Femur (tissue), 1 donor: ENCODE measurements at regions not wholly inside any gene's neighbourhood (a gene's known extent, or its start where the extent isn't known, plus 50 kb on each side); places are given as distances from the start of the nearest gene placed in this dataset.
"Not testable (repeated sequence)": the region's sequence is repeated elsewhere in the genome, so short reads cannot be mapped to it uniquely, and the experiment has no call there.

ENCODE experiments used
- DNase-seq: peaks from one replicate; pipeline ENCODE4 v3.0.0-alpha.2; 2017

DNA sequence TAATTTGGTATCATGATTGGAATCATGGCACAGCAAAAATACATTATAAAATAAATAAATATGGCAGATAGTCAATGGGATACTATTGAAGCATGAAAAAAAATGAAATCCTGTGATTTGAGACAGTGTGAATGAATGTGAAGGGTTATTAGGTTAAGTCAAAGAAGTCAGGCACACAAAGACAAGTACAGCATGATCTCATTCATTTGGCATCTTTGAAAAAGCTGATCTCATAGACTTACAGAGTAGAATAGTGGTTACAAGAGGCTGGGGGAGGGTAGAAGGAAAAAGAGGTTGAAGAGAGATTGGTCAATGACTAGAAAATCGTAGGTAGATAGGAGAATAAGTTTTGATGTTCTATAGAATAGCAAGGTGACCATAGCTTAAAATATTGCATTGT, 295.1 kb upstream of the SLITRK5 start:
- DNase-seq: no peak

DNA sequence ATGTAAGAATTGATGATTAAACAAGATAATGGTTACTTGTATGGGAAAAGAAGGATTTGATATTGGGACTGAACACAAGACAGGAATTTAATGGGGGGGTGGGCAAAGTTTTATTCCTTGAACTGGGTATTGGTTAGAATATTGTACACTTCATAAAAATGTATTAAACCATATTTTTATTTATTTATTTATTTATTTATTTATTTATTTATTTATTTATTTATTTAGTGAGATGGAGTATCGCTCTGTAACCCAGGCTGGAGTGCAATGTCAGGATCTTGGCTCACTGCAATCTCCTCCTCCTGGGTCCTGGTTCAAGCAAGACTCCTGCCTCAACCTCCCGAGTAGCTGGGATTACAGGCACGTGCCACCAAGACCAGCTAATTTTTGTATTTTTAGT, 287.1 kb upstream of the SLITRK5 start:
- no peak for DNase-seq

- DNase-seq: no peak
Measured at GRCh38 chr13:87393358-87393757, 277.8 kb upstream of the SLITRK5 start.

GRCh38 chr13:87398047-87398446, 273.1 kb upstream of the SLITRK5 start:
- DNase-seq: no peak

DNA sequence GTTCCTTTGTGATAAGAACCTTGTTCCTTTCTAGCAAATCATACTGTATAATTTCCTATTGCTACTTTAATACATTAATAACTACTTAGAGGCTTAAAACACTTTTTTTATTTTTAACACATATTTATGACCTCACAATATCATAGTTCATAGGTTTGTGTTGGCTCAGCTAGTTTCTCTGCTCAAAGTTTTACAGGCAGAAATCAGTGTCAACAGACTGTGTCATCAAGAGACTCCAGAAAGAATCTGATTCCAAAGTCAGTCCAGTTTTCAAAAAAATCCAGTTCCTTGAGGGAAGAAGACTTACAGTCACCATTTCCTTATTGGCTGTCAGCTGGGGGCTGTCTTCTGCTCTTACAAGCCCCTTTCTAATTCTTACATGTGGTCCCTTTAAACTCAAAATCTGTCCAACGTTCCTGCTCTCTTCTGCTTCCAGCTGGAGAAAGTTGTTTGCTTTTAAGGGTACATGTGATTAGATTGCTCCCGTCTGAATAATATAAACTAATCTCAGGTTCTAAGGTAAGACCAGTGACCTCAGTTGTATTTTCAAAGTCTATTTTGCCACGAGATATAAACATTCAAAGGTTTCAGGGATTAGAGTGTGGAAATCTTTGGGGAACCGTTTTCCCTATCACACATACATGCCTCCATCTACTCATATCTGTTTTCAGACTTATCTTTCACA, 267.3 kb upstream of the SLITRK5 start:
- DNase-seq: no peak

DNA sequence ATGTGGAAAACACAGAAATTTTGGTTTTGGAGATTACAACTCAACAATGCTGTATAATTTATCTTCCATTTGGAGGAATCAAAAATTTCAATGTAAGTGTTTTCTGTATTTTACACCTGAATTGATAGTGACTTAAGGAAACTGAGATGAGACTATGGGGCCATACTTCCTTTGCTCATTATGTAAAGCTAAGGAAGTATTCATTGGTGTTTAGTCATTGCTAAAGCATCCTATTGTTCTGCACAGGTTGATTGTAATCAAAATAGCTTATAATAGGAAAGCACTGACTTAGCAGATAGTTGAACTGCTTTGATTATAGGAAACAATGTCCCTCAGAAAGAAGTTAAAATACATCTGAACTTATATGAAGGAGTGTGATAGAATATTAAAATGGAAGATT, 244.4 kb upstream of the SLITRK5 start:
- no peak for DNase-seq

DNA sequence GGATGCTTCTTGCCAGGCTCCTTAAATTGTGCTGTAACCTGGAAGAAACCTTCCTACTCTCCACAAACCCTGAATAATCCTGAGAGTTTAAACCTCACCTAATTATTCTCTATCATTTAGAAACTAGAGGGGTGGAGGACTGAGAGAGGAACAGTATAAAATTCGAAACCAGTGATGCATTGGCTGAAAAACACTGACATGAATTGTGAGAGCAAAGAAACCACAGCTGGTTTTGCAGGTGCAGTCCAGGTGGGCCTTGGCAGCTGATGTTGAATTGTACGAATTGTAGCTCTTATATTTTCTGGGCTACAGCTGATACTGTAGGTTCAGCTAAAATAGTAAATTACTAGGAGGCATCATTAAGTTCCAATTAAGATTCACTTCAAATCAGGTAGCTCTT, 227.0 kb upstream of the SLITRK5 start:
- DNase-seq: no peak

GRCh38 chr13:87452281-87452680, 218.9 kb upstream of the SLITRK5 start:
- DNase-seq: no peak

- DNase-seq: no peak
Measured at GRCh38 chr13:87453244-87453643, 217.9 kb upstream of the SLITRK5 start.

- DNase-seq: no peak
Measured at GRCh38 chr13:87459419-87459818, 211.8 kb upstream of the SLITRK5 start.

DNA sequence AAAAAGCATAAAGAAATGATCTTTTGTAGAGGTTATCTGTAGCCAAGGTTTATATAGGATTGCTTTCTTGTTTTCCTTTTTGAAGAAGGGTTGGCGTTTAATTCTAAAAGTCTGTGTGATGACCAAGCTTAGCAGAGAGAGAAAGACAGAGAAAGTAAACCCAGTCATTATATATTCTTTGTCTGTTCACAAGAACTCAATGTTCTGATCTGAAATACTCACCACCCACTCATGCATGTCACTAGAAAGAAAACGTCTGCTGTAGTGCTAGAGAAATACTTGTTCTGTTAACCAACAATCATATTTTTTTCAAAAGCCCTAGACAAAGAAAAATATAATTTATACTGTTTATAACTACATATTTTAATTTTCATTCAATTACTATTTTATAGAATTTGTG, 173.7 kb upstream of the SLITRK5 start:
- DNase-seq: no peak

DNA sequence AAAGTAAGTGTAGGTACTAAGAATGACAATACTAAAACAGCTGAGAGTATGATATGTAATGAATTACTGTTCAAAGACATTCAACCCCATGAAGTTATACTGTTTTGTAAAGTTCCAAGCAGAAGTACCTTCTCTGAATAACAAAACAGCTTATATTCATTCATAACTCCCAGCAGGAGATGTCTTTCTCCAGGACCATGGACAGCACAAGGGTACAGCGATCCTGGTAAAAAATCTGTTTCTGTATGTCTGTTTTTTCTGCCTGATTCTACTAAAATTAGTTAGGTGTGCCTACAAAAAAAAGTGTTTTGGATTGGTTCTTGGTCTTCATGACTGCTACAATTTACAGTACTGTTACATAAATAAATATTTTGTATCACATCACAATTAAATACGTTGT, 172.5 kb upstream of the SLITRK5 start:
- no peak for DNase-seq

- no peak for DNase-seq
Measured at GRCh38 chr13:87524775-87525174, 146.4 kb upstream of the SLITRK5 start.

DNA sequence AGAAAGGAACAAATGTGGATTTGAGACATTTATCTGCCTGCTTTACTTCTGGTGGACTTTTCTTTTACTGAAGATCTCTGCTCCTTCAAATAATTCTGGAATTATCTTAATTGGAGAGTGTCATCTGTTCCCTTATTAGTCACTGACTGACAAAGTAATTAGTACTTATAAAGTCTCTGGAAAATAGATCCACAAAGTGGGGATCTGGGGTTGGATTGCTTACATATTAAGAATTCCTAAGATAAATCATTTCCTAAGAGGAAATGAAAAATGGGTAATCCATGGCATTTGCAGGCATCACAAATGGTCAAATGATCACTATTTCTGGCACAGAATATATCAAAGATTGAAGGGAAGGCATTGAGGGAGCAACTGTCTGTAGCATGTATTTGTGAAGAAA, 137.4 kb upstream of the SLITRK5 start:
- no peak for DNase-seq

DNA sequence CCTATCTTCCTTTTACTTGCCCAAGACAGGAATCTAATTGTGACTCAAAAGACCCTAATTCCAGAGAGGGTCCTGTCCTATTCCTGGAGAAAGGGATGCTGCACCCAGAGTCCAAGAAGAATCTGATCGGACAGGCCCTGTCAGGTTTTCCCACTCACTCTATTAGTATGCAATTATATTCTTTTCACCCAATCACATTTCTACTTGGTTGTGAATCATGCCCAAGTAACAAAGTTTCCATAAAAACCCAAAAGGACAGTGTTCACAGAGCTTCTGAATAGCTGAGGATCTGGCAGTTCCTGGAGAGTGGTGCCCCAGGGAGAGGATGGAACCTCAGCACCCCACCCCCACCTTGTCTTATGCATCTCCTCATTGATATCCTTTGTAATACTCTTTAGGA, 135.3 kb upstream of the SLITRK5 start:
- no peak for DNase-seq

- no peak for DNase-seq
Measured at GRCh38 chr13:87536499-87536898, 134.7 kb upstream of the SLITRK5 start.

- no peak for DNase-seq
Measured at GRCh38 chr13:87536899-87537298, 134.3 kb upstream of the SLITRK5 start.

GRCh38 chr13:87537951-87538350, 133.2 kb upstream of the SLITRK5 start:
- DNase-seq: no peak

DNA sequence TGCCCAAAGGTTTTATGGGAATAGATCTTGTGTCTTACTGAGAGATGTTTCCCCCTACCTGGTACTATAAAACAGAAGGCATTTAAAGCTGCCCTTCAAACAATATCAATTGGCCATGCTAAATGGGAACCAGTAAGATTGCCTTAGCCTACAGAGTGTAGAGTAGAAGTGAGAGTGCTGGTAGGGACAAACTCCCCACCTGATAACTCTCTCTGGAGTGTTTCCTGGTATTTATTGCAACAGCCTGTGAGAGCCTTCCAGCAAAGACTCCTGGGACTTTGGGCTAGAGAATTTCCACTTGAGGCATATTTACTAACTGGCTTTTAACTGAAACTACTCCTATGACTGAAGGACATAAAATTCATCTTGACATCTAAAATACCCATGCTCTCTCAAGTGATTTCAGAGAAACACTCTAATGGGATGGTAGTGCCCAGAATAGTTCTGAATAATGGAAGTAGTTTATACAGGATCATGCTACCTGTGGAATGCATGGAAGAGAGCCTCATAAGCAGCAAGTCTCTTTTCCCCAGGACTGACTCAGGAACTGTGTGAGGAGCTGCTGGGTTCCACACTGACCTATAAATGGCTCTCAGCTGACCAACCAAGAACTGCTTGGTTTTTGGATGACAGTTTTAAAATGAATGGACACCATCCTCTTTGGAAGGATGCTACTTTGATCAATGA, 132.7 kb upstream of the SLITRK5 start:
- DNase-seq: no peak

GRCh38 chr13:87553142-87553541, 118.0 kb upstream of the SLITRK5 start:
- no peak for DNase-seq

GRCh38 chr13:87554045-87554444, 117.1 kb upstream of the SLITRK5 start:
- DNase-seq: no peak

GRCh38 chr13:87557788-87558187, 113.4 kb upstream of the SLITRK5 start:
- DNase-seq: no peak

DNA sequence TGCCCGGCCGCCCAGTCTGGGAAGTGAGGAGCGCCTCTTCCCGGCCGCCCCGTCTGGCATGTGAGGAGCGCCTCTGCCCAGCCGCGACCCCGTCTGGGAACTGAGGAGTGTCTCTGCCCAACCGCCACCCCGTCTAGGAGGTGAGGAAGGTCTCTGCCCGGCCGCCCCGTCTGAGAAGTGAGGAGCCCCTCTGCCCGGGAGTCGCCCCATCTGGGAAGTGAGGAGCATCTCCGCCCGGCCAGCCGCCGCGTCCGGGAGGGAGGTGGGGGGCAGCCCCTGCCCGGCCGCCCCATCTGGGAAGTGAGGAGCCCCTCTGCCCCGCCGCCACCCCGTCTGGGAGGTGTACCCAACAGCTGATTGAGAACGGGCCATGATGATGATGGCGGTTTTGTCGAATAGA, 109.6 kb upstream of the SLITRK5 start:
- DNase-seq: not testable (repeated sequence)

DNA sequence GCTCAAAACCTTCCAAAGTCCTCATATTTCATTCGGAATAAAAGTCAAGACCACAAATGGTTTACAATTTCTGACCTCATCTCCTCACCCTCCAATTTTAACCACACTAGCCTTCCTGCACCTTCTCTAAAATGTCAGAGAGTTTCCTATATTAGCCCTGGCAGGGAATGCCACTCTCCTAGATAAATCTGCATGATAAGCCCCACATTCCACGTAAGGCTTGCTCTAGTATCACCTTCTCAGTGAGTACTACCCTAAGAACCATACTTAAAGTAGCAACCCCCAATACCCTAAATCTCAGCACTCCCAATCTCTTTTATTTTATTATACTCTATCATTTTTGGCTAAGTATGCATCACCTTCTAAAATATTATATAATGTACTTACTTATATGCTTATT, 100.5 kb upstream of the SLITRK5 start:
- no peak for DNase-seq

GRCh38 chr13:87582399-87582798, 88.8 kb upstream of the SLITRK5 start:
- no peak for DNase-seq
